ENCODE measurements at regions not wholly inside any gene's neighbourhood (a gene's known extent, or its start where the extent isn't known, plus 50 kb on each side); places are given as distances from the start of the nearest gene placed in this dataset.

DNA sequence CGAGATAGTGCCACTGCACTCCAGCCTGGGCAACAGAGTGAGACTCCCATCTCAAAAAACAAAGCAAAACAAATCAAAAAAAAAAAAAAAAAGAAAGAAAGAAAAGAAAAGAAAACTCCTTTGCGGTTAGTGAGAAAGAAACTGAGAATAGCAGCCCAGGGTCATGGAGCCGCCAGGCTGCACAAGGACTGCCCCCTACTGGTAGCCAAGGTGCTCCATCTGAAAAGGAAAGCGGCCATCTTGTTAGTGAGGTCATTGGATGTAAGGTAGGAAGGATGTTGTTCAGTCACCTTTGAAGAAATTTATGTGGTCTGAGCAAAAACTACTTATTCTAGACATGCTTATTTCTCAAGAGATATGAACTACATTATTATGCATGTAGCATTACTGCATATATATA, 660.6 kb upstream of the TENM3 start:
- Histone ChIP-seq H3K27me3 (ENCODE audit: insufficient read depth, insufficient read length) (no peaks in the 10 kb centered on the region), H3K9me3 (ENCODE audit: insufficient read depth, low read length) (no peaks in the 10 kb centered on the region), H3K36me3 (ENCODE audit: insufficient read depth, insufficient read length, low read length) (no peaks in the 10 kb centered on the region), H3K4me3 (ENCODE audit: insufficient read length, low read depth) (no peak overlapping the region), H3K4me1 (ENCODE audit: insufficient read depth, insufficient read length) (no peaks in the 10 kb centered on the region), H3K9ac (ENCODE audit: insufficient read length, low read depth) (no peak overlapping the region)
- TF ChIP-seq YY1 (IDR thresholded peaks at IDR 0.05; ENCODE audit: insufficient read depth, insufficient read length): peak; percentile 20
- TF ChIP-seq SUZ12 (IDR thresholded peaks at IDR 0.05; ENCODE audit: extremely low read depth, insufficient read depth, insufficient read length): no peak
- no peak for DNase-seq (ENCODE audit: low read depth, low spot score)

- H3K27me3 ChIP-seq (ENCODE audit: insufficient read depth, insufficient read length): no peaks in the 10 kb centered on the region
- TF ChIP-seq SUZ12 (IDR thresholded peaks at IDR 0.05; ENCODE audit: extremely low read depth, insufficient read depth, insufficient read length): no peak
- TF ChIP-seq YY1 (IDR thresholded peaks at IDR 0.05; ENCODE audit: insufficient read depth, insufficient read length): no peak
- no peaks in the 10 kb centered on the region for H3K4me1 ChIP-seq (ENCODE audit: insufficient read depth, insufficient read length)
- H3K4me3 ChIP-seq (ENCODE audit: insufficient read length, low read depth): no peak overlapping the region
- no peak for DNase-seq (ENCODE audit: low read depth, low spot score)
- no peaks in the 10 kb centered on the region for H3K9me3 ChIP-seq (ENCODE audit: insufficient read depth, low read length)
- H3K9ac ChIP-seq (ENCODE audit: insufficient read length, low read depth): no peak overlapping the region
- H3K36me3 ChIP-seq (ENCODE audit: insufficient read depth, insufficient read length, low read length): no peaks in the 10 kb centered on the region
Observed at GRCh38 chr4:181588733-181589302, 654.4 kb upstream of the TENM3 start.

- TF ChIP-seq YY1 (IDR thresholded peaks at IDR 0.05; ENCODE audit: insufficient read depth, insufficient read length) (no peak), SUZ12 (IDR thresholded peaks at IDR 0.05; ENCODE audit: extremely low read depth, insufficient read depth, insufficient read length) (no peak), ZNF274 (IDR thresholded peaks at IDR 0.05; ENCODE audit: low read depth, low read length) (no peak)
- Histone ChIP-seq H3K36me3 (ENCODE audit: insufficient read depth, insufficient read length, low read length) (no peaks in the 10 kb centered on the region), H3K27me3 (ENCODE audit: insufficient read depth, insufficient read length) (no peaks in the 10 kb centered on the region), H3K9ac (ENCODE audit: insufficient read length, low read depth) (no peak overlapping the region), H3K4me1 (ENCODE audit: insufficient read depth, insufficient read length) (no peaks in the 10 kb centered on the region), H3K9me3 (ENCODE audit: insufficient read depth, low read length) (no peaks in the 10 kb centered on the region), H3K4me3 (ENCODE audit: insufficient read length, low read depth) (no peak overlapping the region)
- no peak for DNase-seq (ENCODE audit: low read depth, low spot score)
Observed at GRCh38 chr4:181592221-181592745, 650.9 kb upstream of the TENM3 start.

DNA sequence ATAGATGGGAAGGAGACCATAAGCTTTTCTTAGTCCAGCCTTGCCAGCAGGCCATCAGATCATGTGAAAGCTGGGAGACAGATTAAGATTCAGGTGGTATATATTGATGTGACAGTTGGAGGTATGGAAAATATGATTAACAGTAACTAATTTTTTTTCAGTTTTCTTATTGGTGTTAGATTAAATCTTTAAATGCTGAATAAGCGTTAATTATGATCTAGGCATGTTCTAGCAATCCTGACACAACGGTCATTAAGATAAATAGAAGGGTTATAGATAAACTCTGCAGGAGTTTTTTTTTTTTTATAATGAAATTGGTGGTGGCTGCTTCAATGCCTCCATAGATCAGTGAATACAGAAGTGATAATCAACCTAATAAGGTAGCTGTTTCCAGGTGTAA, 649.5 kb upstream of the TENM3 start:
- Histone ChIP-seq H3K36me3 (ENCODE audit: insufficient read depth, insufficient read length, low read length) (no peaks in the 10 kb centered on the region), H3K9ac (ENCODE audit: insufficient read length, low read depth) (no peak overlapping the region), H3K27me3 (ENCODE audit: insufficient read depth, insufficient read length) (no peaks in the 10 kb centered on the region), H3K9me3 (ENCODE audit: insufficient read depth, low read length) (no peaks in the 10 kb centered on the region), H3K4me3 (ENCODE audit: insufficient read length, low read depth) (no peak overlapping the region), H3K4me1 (ENCODE audit: insufficient read depth, insufficient read length) (no peaks in the 10 kb centered on the region)
- DNase-seq (ENCODE audit: low read depth, low spot score): no peak
- TF ChIP-seq SUZ12 (IDR thresholded peaks at IDR 0.05; ENCODE audit: extremely low read depth, insufficient read depth, insufficient read length): no peak
- TF ChIP-seq ZNF274 (IDR thresholded peaks at IDR 0.05; ENCODE audit: low read depth, low read length): no peak
- no peak for TF ChIP-seq YY1 (IDR thresholded peaks at IDR 0.05; ENCODE audit: insufficient read depth, insufficient read length)

- H3K9me3 ChIP-seq (ENCODE audit: insufficient read depth, low read length): no peaks in the 10 kb centered on the region
Observed at GRCh38 chr4:181594188-181594587, 649.0 kb upstream of the TENM3 start.

GRCh38 chr4:181595716-181596115, 647.5 kb upstream of the TENM3 start:
- Histone ChIP-seq H3K9ac (ENCODE audit: insufficient read length, low read depth) (no peak overlapping the region), H3K4me3 (ENCODE audit: insufficient read length, low read depth) (no peak overlapping the region), H3K36me3 (ENCODE audit: insufficient read depth, insufficient read length, low read length) (no peaks in the 10 kb centered on the region), H3K4me1 (ENCODE audit: insufficient read depth, insufficient read length) (no peaks in the 10 kb centered on the region), H3K9me3 (ENCODE audit: insufficient read depth, low read length) (no peaks in the 10 kb centered on the region), H3K27me3 (ENCODE audit: insufficient read depth, insufficient read length) (no peaks in the 10 kb centered on the region)
- TF ChIP-seq YY1 (IDR thresholded peaks at IDR 0.05; ENCODE audit: insufficient read depth, insufficient read length) (no peak), SUZ12 (IDR thresholded peaks at IDR 0.05; ENCODE audit: extremely low read depth, insufficient read depth, insufficient read length) (no peak)
- no peak for DNase-seq (ENCODE audit: low read depth, low spot score)

More at GRCh38 chr4:181594188-181594587, 649.0 kb upstream of the TENM3 start:
- H3K4me1 ChIP-seq (ENCODE audit: insufficient read depth, insufficient read length): no peaks in the 10 kb centered on the region
- DNase-seq (ENCODE audit: low read depth, low spot score): no peak
- no peak overlapping the region for H3K9ac ChIP-seq (ENCODE audit: insufficient read length, low read depth)
- no peaks in the 10 kb centered on the region for H3K36me3 ChIP-seq (ENCODE audit: insufficient read depth, insufficient read length, low read length)
- H3K27me3 ChIP-seq (ENCODE audit: insufficient read depth, insufficient read length): no peaks in the 10 kb centered on the region
- H3K4me3 ChIP-seq (ENCODE audit: insufficient read length, low read depth): no peak overlapping the region
- no peak for TF ChIP-seq SUZ12 (IDR thresholded peaks at IDR 0.05; ENCODE audit: extremely low read depth, insufficient read depth, insufficient read length)
- TF ChIP-seq YY1 (IDR thresholded peaks at IDR 0.05; ENCODE audit: insufficient read depth, insufficient read length): no peak
- TF ChIP-seq ZNF274 (IDR thresholded peaks at IDR 0.05; ENCODE audit: low read depth, low read length): no peak

DNA sequence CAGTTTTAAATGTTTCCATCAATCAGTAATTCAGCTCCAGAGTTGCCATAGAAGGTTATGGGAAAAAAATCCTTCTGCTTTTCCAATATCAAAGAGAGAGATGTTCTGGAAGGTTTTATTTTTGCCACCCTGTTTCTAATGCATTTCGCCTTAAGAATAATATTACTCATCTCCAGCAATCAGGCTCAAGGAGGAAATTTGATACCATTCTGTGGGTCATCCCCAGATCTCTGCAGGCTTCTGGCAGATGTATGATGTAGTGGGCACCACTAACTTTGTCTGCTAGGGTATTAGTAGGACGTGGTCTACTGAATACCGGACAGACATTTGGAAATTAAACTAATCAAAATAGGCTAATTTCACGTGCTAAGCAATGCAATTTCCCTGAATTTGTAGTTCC, 645.4 kb upstream of the TENM3 start:
- Histone ChIP-seq H3K9ac (ENCODE audit: insufficient read length, low read depth) (no peak overlapping the region), H3K4me3 (ENCODE audit: insufficient read length, low read depth) (no peak overlapping the region), H3K36me3 (ENCODE audit: insufficient read depth, insufficient read length, low read length) (no peaks in the 10 kb centered on the region), H3K4me1 (ENCODE audit: insufficient read depth, insufficient read length) (no peaks in the 10 kb centered on the region), H3K9me3 (ENCODE audit: insufficient read depth, low read length) (no peaks in the 10 kb centered on the region), H3K27me3 (ENCODE audit: insufficient read depth, insufficient read length) (no peaks in the 10 kb centered on the region)
- no peak for DNase-seq (ENCODE audit: low read depth, low spot score)
- TF ChIP-seq YY1 (IDR thresholded peaks at IDR 0.05; ENCODE audit: insufficient read depth, insufficient read length) (no peak), ZNF274 (IDR thresholded peaks at IDR 0.05; ENCODE audit: low read depth, low read length) (no peak), SUZ12 (IDR thresholded peaks at IDR 0.05; ENCODE audit: extremely low read depth, insufficient read depth, insufficient read length) (no peak)

All from NT2/D1 (cell line).